HCT116 (cell line): ENCODE measurements at regions not wholly inside any gene's neighbourhood (a gene's known extent, or its start where the extent isn't known, plus 50 kb on each side); places are given as distances from the start of the nearest gene placed in this dataset.

Experiments used
- ATAC-seq: fragments of 200-7000 bp; cut with Tn5 transposase; 2 replicates; pipeline ENCODE4 v1.9.1; 2020; ENCODE audit warnings: mild to moderate bottlenecking, moderate library complexity
- BruUV-seq: library from RNA; stranded (reverse); fragments of 400-500 nt; replicated peaks from 2 replicates; lab custom pipeline; 2021; lab: Mats Ljungman, UMichigan
- CTCF ChIA-PET: fragments of 300-600 bp; sonication (Branson Sonifier 250); formaldehyde crosslinking; loops from one replicate; lab custom pipeline; 2021; ENCODE audit warnings: antibody characterized with exemption; lab: Charles Lee
- POLR2A ChIA-PET: fragments of 300-600, 350-600 bp; sonication (Branson Sonifier 250); formaldehyde crosslinking; loops from one replicate; lab custom pipeline; 2021; ENCODE audit warnings: antibody characterized with exemption; lab: Charles Lee
- RAD21 ChIA-PET, 2 experiments: fragments of 300-600 bp; sonication (Branson Sonifier 250); formaldehyde crosslinking; loops; one replicate each; lab custom pipeline; 2023; ENCODE audit warnings: low total read pairs in 2 of 2; ENCODE audit not compliant: uncharacterized antibody in 2 of 2, unreplicated experiment in 2 of 2, low non-redundant PET in 1 of 2; lab: Charles Lee
- DNase-seq: peaks from one replicate; pipeline ENCODE4 v3.0.0-alpha.2; 2010; ENCODE audit warnings: low read depth, low spot score
- H2AFZ ChIP-seq: fragments of 200-600 bp; shearing (Covaris generic), sonication (generic); 2 replicates; pipeline ENCODE4 v1.6.1; 2017; ENCODE audit warnings: low read depth, mixed run types, mixed read lengths, antibody characterized with exemption, low read length; ENCODE audit not compliant: poor library complexity, severe bottlenecking
- H3K27ac ChIP-seq: 2 replicates; pipeline ENCODE4 v1.5.1; 2012; ENCODE audit warnings: low read depth, low read length
- H3K27me3 ChIP-seq: fragments of 200-600 bp; sonication (generic); 2 replicates; pipeline ENCODE4 v1.6.1; 2016; ENCODE audit warnings: mixed run types, low read length, mixed read lengths; ENCODE audit not compliant: insufficient read depth
- H3K36me3 ChIP-seq, 2 experiments: fragments of 200-500 bp in 1 of 2; fragments of 200-600 bp in 1 of 2; sonication (Bioruptor generic) in 1 of 2; sonication (generic) in 1 of 2; 2 replicates each; pipeline versions ENCODE4 v1.5.1 to v1.6.1; 2014 to 2016; ENCODE audit warnings: low read length in 2 of 2, inconsistent platforms in 1 of 2, mixed read lengths in 1 of 2, mixed run types in 1 of 2; ENCODE audit not compliant: insufficient read depth in 2 of 2, control insufficient read depth in 1 of 2
- H3K4me1 ChIP-seq, 2 experiments: fragments of 200-600 bp in 1 of 2; sonication (generic) in 1 of 2; 2 replicates each; pipeline versions ENCODE4 v1.5.1 to v1.6.1; 2012 to 2017; ENCODE audit warnings: low read length in 2 of 2, inconsistent platforms in 1 of 2, mild to moderate bottlenecking in 1 of 2, mixed read lengths in 1 of 2, mixed run types in 1 of 2, moderate library complexity in 1 of 2; ENCODE audit not compliant: insufficient read depth in 2 of 2, control insufficient read depth in 1 of 2
- H3K4me2 ChIP-seq: fragments of 200-600 bp; sonication (generic); 2 replicates; pipeline ENCODE4 v1.6.1; 2017; ENCODE audit warnings: mixed run types, low read length, mixed read lengths
- H3K4me3 ChIP-seq, 2 experiments: fragments of 200-600 bp in 1 of 2; sonication (generic) in 1 of 2; replicated peaks in 1 of 2; 2 replicates each; pipeline ENCODE4 v1.5.1; 2011 to 2016; ENCODE audit warnings: low read length in 2 of 2, control low read depth in 1 of 2, low read depth in 1 of 2, mild to moderate bottlenecking in 1 of 2, mixed read lengths in 1 of 2, mixed run types in 1 of 2
- H3K79me2 ChIP-seq: fragments of 200-600 bp; sonication (generic); 2 replicates; pipeline ENCODE4 v1.6.1; 2017; ENCODE audit warnings: mild to moderate bottlenecking, mixed run types, low read length, moderate library complexity, mixed read lengths; ENCODE audit not compliant: insufficient read depth
- H3K9ac ChIP-seq: fragments of 200-600 bp; sonication (generic); 2 replicates; pipeline ENCODE4 v1.6.1; 2016; ENCODE audit warnings: low read length, mixed read lengths
- H3K9me2 ChIP-seq: fragments of 200-600 bp; sonication (generic), shearing (Covaris generic); 2 replicates; pipeline ENCODE4 v1.6.1; 2017; ENCODE audit warnings: mixed run types, mild to moderate bottlenecking, moderate library complexity; ENCODE audit not compliant: insufficient read depth
- H3K9me3 ChIP-seq, 2 experiments: fragments of 200-500 bp in 1 of 2; fragments of 200-600 bp in 1 of 2; sonication (Bioruptor generic) in 1 of 2; sonication (generic) in 1 of 2; 2 replicates each; pipeline ENCODE4 v1.6.1; 2014 to 2017; ENCODE audit warnings: low read length in 2 of 2, mixed read lengths in 2 of 2, inconsistent platforms in 1 of 2, low read depth in 1 of 2, mild to moderate bottlenecking in 1 of 2, mixed run types in 1 of 2, moderate library complexity in 1 of 2; ENCODE audit not compliant: control insufficient read depth in 1 of 2, insufficient read depth in 1 of 2
- H4K20me1 ChIP-seq: fragments of 200-600 bp; sonication (generic), shearing (Covaris generic); 2 replicates; pipeline ENCODE4 v1.6.1; 2017; ENCODE audit warnings: mixed run types, mild to moderate bottlenecking, moderate library complexity; ENCODE audit not compliant: insufficient read depth
- CTCF ChIP-seq, 3 experiments: fragments of 200-600 bp in 1 of 3; sonication (generic) in 1 of 3; IDR thresholded peaks in 2 of 3; conservative IDR thresholded peaks in 1 of 3; 2 replicates each; pipeline ENCODE4 v1.5.1; 2012 to 2017; ENCODE audit warnings: low read depth in 2 of 3, low read length in 2 of 3, antibody characterized with exemption in 1 of 3, borderline replicate concordance in 1 of 3, control low read depth in 1 of 3, mild to moderate bottlenecking in 1 of 3, mixed read lengths in 1 of 3, mixed run types in 1 of 3, moderate library complexity in 1 of 3; ENCODE audit not compliant: insufficient read depth in 1 of 3
- ELF1 ChIP-seq: IDR thresholded peaks from 2 replicates; pipeline ENCODE4 v1.6.1; 2012; ENCODE audit warnings: low read depth, borderline replicate concordance
- EZH2phosphoT487 ChIP-seq: fragments of 200-600 bp; IDR thresholded peaks from 2 replicates; pipeline ENCODE4 v1.6.1; 2018; ENCODE audit warnings: antibody characterized with exemption, borderline replicate concordance
- SIN3A ChIP-seq: IDR thresholded peaks from 2 replicates; pipeline ENCODE4 v1.6.1; 2012; ENCODE audit warnings: low read depth
- SRF ChIP-seq: IDR thresholded peaks from 2 replicates; pipeline ENCODE4 v1.6.1; 2012; ENCODE audit warnings: low read depth
- TCF7L2 ChIP-seq: IDR thresholded peaks from 2 replicates; pipeline ENCODE4 v1.7.0; 2011; ENCODE audit warnings: borderline replicate concordance, inconsistent platforms; ENCODE audit not compliant: insufficient read depth, insufficient read length; ENCODE audit errors: extremely low read depth
- intact Hi-C: fragments of 100-400 bp; cut with micrococcal nuclease; formaldehyde crosslinking; loops from 2 replicates; pipeline ENCODE4 v1.10.0; 2022
- TF ChIP-seq, protein P1 (sequence below): IDR thresholded peaks from 2 replicates; pipeline ENCODE4 v1.6.1; 2012
- TF ChIP-seq, protein P2 (sequence below): IDR thresholded peaks from 2 replicates; pipeline ENCODE4 v1.6.1; 2012; ENCODE audit warnings: low read depth

DNA sequence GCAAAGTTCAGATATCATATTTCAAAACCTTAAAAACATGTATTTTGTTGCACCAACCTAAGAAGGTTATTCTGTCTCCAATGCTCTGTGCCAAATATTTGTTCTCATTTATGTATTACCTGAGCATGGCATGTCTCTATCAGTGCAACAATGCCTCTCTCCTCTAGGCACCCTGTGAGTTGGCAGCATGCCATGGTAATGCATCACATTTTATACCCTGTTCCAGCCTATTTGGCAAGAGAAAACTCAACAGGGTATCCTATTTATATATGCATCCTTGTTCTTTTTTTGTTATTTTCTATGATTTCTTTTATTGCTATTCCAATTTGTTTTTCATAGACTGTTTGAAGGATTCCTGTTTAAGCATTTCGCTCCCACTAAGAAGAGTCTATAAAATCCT is 126.3 kb upstream of the NRXN1 start:
- Histone ChIP-seq H3K9me3 (no peaks in the 10 kb centered on the region), H3K27ac (no peak overlapping the region), H3K9ac (no peak overlapping the region), H3K4me2 (no peak overlapping the region), H2AFZ (no peak overlapping the region), H3K9me2 (no peaks in the 10 kb centered on the region), H3K79me2 (no peaks in the 10 kb centered on the region), H3K4me1 (no peaks in the 10 kb centered on the region), H4K20me1 (no peaks in the 10 kb centered on the region), H3K36me3 (no peaks in the 10 kb centered on the region), H3K4me3 (no peak overlapping the region), H3K27me3 (no peaks in the 10 kb centered on the region)
- ATAC-seq = no peak
- RAD21 ChIA-PET = no interaction called here
- no TSS peak for BruUV-seq
- intact Hi-C loops = no loop called here
- POLR2A ChIA-PET = no interaction called here
- CTCF ChIA-PET = no interaction called here
- TF ChIP-seq, protein P1, sequence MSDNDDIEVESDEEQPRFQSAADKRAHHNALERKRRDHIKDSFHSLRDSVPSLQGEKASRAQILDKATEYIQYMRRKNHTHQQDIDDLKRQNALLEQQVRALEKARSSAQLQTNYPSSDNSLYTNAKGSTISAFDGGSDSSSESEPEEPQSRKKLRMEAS = no peak
- TF ChIP-seq, protein P2, sequence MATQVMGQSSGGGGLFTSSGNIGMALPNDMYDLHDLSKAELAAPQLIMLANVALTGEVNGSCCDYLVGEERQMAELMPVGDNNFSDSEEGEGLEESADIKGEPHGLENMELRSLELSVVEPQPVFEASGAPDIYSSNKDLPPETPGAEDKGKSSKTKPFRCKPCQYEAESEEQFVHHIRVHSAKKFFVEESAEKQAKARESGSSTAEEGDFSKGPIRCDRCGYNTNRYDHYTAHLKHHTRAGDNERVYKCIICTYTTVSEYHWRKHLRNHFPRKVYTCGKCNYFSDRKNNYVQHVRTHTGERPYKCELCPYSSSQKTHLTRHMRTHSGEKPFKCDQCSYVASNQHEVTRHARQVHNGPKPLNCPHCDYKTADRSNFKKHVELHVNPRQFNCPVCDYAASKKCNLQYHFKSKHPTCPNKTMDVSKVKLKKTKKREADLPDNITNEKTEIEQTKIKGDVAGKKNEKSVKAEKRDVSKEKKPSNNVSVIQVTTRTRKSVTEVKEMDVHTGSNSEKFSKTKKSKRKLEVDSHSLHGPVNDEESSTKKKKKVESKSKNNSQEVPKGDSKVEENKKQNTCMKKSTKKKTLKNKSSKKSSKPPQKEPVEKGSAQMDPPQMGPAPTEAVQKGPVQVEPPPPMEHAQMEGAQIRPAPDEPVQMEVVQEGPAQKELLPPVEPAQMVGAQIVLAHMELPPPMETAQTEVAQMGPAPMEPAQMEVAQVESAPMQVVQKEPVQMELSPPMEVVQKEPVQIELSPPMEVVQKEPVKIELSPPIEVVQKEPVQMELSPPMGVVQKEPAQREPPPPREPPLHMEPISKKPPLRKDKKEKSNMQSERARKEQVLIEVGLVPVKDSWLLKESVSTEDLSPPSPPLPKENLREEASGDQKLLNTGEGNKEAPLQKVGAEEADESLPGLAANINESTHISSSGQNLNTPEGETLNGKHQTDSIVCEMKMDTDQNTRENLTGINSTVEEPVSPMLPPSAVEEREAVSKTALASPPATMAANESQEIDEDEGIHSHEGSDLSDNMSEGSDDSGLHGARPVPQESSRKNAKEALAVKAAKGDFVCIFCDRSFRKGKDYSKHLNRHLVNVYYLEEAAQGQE = no peak
- TF ChIP-seq ELF1 = no peak
- DNase-seq = no peak

GRCh38 chr2:51153236-51153635 is 121.3 kb upstream of the NRXN1 start:
- no peaks in the 10 kb centered on the region for H3K4me1 ChIP-seq
- H3K27me3 ChIP-seq = no peaks in the 10 kb centered on the region
- no peak overlapping the region for H3K4me3 ChIP-seq
- H2AFZ ChIP-seq = no peak overlapping the region
- RAD21 ChIA-PET = no interaction called here
- no peak overlapping the region for H3K27ac ChIP-seq
- no peaks in the 10 kb centered on the region for H3K9me3 ChIP-seq
- DNase-seq = no peak
- BruUV-seq = no TSS peak
- CTCF ChIA-PET = no interaction called here
- no peaks in the 10 kb centered on the region for H3K9me2 ChIP-seq
- H3K9ac ChIP-seq = no peak overlapping the region
- H3K4me2 ChIP-seq = no peak overlapping the region
- no peak for TF ChIP-seq SIN3A
- no peak for TF ChIP-seq SRF
- TF ChIP-seq CTCF (IDR thresholded peaks at IDR 0.05 in 2 of 3, conservative IDR thresholded peaks at IDR 0.05 in 1 of 3; ENCODE audit: borderline replicate concordance in 1 of 3, insufficient read depth in 1 of 3, low read depth in 2 of 3, low read length in 2 of 3) = no peak
- TF ChIP-seq ELF1 = no peak
- TF ChIP-seq TCF7L2 = no peak
- TF ChIP-seq EZH2phosphoT487 = no peak
- POLR2A ChIA-PET = no interaction called here
- intact Hi-C loops = no loop called here
- ATAC-seq = no peak
- H3K79me2 ChIP-seq = no peaks in the 10 kb centered on the region
- no peaks in the 10 kb centered on the region for H4K20me1 ChIP-seq
- H3K36me3 ChIP-seq = no peaks in the 10 kb centered on the region
